Loucy (cell line): ENCODE measurements at regions not wholly inside any gene's neighbourhood (a gene's known extent, or its start where the extent isn't known, plus 50 kb on each side); places are given as distances from the start of the nearest gene placed in this dataset.

Experiments used
- H2AFZ ChIP-seq: fragments of 200-600 bp; sonication (generic); 2 replicates; pipeline ENCODE4 v1.6.0; 2016; ENCODE audit warnings: antibody characterized with exemption, mild to moderate bottlenecking, low read length, moderate library complexity
- H3F3A ChIP-seq: fragments of 200-600 bp; 2 replicates; pipeline ENCODE4 v1.6.0; 2016; ENCODE audit warnings: antibody characterized with exemption, low read depth, mild to moderate bottlenecking
- H3K27me3 ChIP-seq: fragments of 200-600 bp; sonication (generic); 2 replicates; pipeline ENCODE4 v1.6.1; 2014; ENCODE audit warnings: low read length, mild to moderate bottlenecking; ENCODE audit not compliant: insufficient read depth, poor library complexity, severe bottlenecking
- H3K36me3 ChIP-seq: fragments of 200-600 bp; sonication (generic); 2 replicates; pipeline ENCODE4 v1.6.1; 2016; ENCODE audit warnings: low read length; ENCODE audit not compliant: insufficient read depth
- H3K4me1 ChIP-seq: fragments of 200-600 bp; sonication (generic); 2 replicates; pipeline ENCODE4 v1.5.1; 2014; ENCODE audit warnings: low read length, mild to moderate bottlenecking; ENCODE audit not compliant: insufficient read depth, poor library complexity, severe bottlenecking
- H3K4me2 ChIP-seq: fragments of 200-600 bp; sonication (generic); 2 replicates; pipeline ENCODE4 v1.6.0; 2014; ENCODE audit warnings: antibody characterized with exemption, low read length, low read depth, mild to moderate bottlenecking; ENCODE audit not compliant: poor library complexity, severe bottlenecking
- H3K4me3 ChIP-seq: fragments of 200-600 bp; sonication (generic); 2 replicates; pipeline ENCODE4 v1.5.1; 2014; ENCODE audit warnings: low read length, mild to moderate bottlenecking, mixed read lengths; ENCODE audit not compliant: poor library complexity, severe bottlenecking
- H3K79me2 ChIP-seq: fragments of 200-600 bp; sonication (generic); 2 replicates; pipeline ENCODE4 v1.6.1; 2014; ENCODE audit warnings: low read length; ENCODE audit not compliant: insufficient read depth
- H3K9ac ChIP-seq: fragments of 200-600 bp; sonication (generic); 2 replicates; pipeline ENCODE4 v1.6.0; 2014; ENCODE audit warnings: mild to moderate bottlenecking, low read depth, low read length, moderate library complexity; ENCODE audit not compliant: poor library complexity, severe bottlenecking
- H3K9me2 ChIP-seq: fragments of 200-600 bp; sonication (generic); replicated peaks from 2 replicates; pipeline ENCODE4 v1.6.1; 2016; ENCODE audit warnings: low read depth, low read length, mixed read lengths
- H3K9me3 ChIP-seq: fragments of 200-600 bp; sonication (generic); 2 replicates; pipeline ENCODE4 v1.6.1; 2014; ENCODE audit warnings: mild to moderate bottlenecking, antibody characterized with exemption, low read length, low read depth; ENCODE audit not compliant: insufficient read depth
- H4K20me1 ChIP-seq: fragments of 200-600 bp; sonication (generic); 2 replicates; pipeline ENCODE4 v1.6.0; 2014; ENCODE audit warnings: antibody characterized with exemption, low read length, mild to moderate bottlenecking; ENCODE audit not compliant: insufficient read depth, poor library complexity, severe bottlenecking
- CTCF ChIP-seq: fragments of 200-600 bp; sonication (generic); conservative IDR thresholded peaks from 2 replicates; pipeline ENCODE4 v1.5.1; 2014; ENCODE audit warnings: mild to moderate bottlenecking, antibody characterized with exemption, low read length
- EZH2phosphoT487 ChIP-seq: fragments of 200-600 bp; IDR thresholded peaks from 2 replicates; pipeline ENCODE4 v1.6.1; 2018; ENCODE audit warnings: antibody characterized with exemption, mild to moderate bottlenecking, moderate library complexity, borderline replicate concordance

- no peak overlapping the region for H3K9ac ChIP-seq
- no peak for TF ChIP-seq EZH2phosphoT487
- no peak for TF ChIP-seq CTCF
- H3K36me3 ChIP-seq: no peaks in the 10 kb centered on the region
- H2AFZ ChIP-seq: no peak overlapping the region
- H3K4me2 ChIP-seq: no peak overlapping the region
- H3K9me2 ChIP-seq: 0 out of 2 replicates have a peak, but pooled peaks cover 5% of the 10 kb centered on the region
- no peaks in the 10 kb centered on the region for H3F3A ChIP-seq
- no peaks in the 10 kb centered on the region for H3K27me3 ChIP-seq
- no peaks in the 10 kb centered on the region for H3K79me2 ChIP-seq
- no peaks in the 10 kb centered on the region for H3K9me3 ChIP-seq
- no peaks in the 10 kb centered on the region for H3K4me1 ChIP-seq
- H3K4me3 ChIP-seq: no peak overlapping the region
- H4K20me1 ChIP-seq: no peaks in the 10 kb centered on the region
Measured at GRCh38 chr3:159624616-159625015, 364.0 kb upstream of the IL12A start.

GRCh38 chr3:159625594-159625993, 363.0 kb upstream of the IL12A start:
- Histone ChIP-seq H3K9me3 (no peaks in the 10 kb centered on the region), H3K27me3 (no peaks in the 10 kb centered on the region), H3F3A (no peaks in the 10 kb centered on the region), H3K9ac (no peak overlapping the region), H3K4me3 (no peak overlapping the region), H3K4me2 (no peak overlapping the region), H3K36me3 (no peaks in the 10 kb centered on the region), H2AFZ (no peak overlapping the region), H3K9me2 (0 out of 2 replicates have a peak, but pooled peaks cover 5% of the 10 kb centered on the region), H4K20me1 (no peaks in the 10 kb centered on the region), H3K4me1 (no peaks in the 10 kb centered on the region), H3K79me2 (no peaks in the 10 kb centered on the region)
- TF ChIP-seq CTCF: no peak
- no peak for TF ChIP-seq EZH2phosphoT487

GRCh38 chr3:159626598-159626997, 362.0 kb upstream of the IL12A start:
- H3K9me2 ChIP-seq: no peaks in the 10 kb centered on the region; the same call in 1 of the 2 replicates
- H3F3A ChIP-seq: no peaks in the 10 kb centered on the region
- no peak overlapping the region for H3K4me3 ChIP-seq
- no peak overlapping the region for H2AFZ ChIP-seq
- H3K4me1 ChIP-seq: no peaks in the 10 kb centered on the region
- no peak overlapping the region for H3K4me2 ChIP-seq
- no peaks in the 10 kb centered on the region for H3K9me3 ChIP-seq
- H3K36me3 ChIP-seq: no peaks in the 10 kb centered on the region
- no peaks in the 10 kb centered on the region for H3K27me3 ChIP-seq
- no peaks in the 10 kb centered on the region for H3K79me2 ChIP-seq
- TF ChIP-seq EZH2phosphoT487 (no peak), CTCF (no peak)
- H4K20me1 ChIP-seq: no peaks in the 10 kb centered on the region
- no peak overlapping the region for H3K9ac ChIP-seq
